HG03565 (cell line): ENCODE measurements at regions not wholly inside any gene's neighbourhood (a gene's known extent, or its start where the extent isn't known, plus 50 kb on each side); places are given as distances from the start of the nearest gene placed in this dataset.
A peak's percentile ranks its signal among the peaks of the same experiment; 100 is the strongest.

ENCODE experiments used
- ATAC-seq: cut with Tn5 transposase; IDR thresholded peaks from one replicate; pipeline ENCODE4 v1.9.1; 2021; ENCODE audit warnings: mild to moderate bottlenecking, moderate library complexity; ENCODE audit not compliant: unreplicated experiment

DNA sequence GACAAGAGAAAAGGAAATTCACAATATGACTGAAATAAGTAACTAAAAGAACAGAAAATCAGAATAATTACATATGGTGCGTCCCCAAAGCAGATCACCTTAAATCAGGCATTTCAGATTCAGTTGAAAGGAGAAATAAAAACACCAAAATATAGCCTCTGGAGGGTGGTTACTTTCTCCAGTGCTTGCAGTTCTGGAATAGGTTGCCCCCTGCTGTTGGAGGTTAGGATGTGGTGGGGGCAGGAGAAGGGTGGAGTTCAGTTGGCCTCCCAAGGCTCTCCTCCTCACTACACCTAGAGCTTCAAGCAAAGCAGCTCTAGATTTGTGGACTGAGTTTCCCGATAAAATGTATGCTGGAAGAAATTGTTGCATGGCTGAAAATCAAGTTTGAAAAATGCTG lies 338.2 kb upstream of the TLE4 start:
- ATAC-seq = peak; percentile 63

DNA sequence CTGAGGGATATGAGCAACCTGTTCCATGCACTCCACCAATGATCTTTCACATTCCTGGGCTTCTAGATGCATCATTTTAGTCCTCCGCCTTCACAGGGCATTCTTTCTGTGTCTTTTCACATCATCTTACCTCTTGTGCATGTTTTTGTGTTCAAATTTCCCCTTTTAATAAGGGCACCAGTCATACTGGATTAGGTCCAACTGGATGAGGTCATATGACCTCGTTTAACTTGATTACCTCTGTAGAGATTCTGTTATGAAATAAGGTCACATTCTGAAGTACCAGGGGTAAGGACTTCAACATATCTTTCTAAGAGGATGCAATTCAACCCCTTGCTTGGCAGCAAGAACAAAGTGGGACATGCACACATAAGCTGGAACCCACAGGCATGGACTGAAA lies 335.3 kb upstream of the TLE4 start:
- ATAC-seq = no peak

DNA sequence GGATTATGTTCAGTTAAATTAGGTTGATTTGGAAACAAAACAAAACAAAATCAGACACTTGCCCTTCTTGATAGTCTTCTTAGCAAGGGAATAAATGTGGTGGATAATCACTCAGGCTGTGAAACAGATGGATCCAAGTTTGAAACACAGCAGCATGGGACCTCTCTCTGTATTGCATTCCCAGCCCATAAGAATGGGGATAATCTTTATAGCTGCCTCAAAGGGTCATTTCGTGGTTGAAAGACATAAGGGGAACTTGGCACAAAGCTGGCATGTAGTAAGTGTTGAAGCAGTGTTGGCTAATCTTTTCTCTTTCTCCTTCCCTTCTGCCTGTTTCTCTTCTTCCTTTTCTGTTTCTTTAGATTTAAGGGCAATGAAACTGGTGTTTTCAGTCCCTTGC lies 333.9 kb upstream of the TLE4 start:
- ATAC-seq = no peak

DNA sequence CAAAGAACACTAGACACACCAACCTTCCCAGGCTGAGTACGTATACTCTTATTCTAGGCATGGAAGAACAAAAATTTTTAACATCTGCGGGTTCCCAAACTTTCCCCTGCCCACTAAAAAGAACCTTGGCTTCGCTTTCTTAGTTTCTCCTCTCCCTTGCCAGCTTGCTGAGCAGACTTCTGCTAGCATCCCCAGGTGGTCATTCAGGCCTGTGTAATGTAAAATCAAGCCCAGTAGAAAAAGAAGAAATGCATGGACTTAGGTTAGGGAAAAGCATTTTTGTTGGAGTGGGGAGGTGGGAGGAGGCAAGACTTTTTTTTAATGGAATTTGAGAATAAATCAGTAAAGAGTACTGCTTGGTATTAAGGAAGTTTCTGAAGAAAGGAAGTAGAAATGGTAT lies 331.0 kb upstream of the TLE4 start:
- no peak for ATAC-seq

DNA sequence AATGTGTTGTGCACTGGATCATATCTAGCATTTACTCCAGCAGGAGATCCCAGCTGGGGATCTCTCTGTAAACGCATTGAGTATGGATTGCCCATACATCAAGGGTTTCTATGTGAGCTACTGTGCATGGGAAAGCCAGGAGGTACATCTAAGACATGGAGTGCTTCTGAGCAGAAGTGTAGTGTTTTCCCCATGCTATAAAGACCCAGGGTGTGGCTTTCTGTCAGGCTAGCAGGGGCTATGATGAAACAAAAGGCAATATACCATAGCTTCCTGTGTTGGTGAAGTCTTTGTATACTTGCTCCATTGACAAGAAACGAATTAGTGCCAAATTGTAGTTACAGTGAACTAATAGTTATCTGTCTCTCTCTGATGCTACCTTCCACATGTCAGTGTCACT lies 329.3 kb upstream of the TLE4 start:
- ATAC-seq = no peak

DNA sequence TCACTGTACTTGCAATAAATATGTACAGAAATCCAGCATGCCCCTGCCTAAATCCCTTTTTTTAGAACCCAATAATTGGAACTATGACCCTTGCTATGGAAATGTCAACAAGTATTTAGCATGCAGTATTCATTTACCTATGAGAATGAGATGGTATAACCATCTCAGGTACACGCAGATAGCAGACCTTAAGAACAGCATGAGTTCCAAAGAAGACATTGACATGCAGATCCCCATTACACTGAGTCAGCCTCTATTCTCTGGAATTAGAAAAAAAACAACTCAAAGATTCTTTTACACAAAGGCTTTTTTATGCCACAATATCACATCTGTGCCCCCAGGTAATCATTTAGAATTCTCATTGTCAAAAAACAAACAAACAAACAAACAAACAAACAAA lies 325.6 kb upstream of the TLE4 start:
- no peak for ATAC-seq

DNA sequence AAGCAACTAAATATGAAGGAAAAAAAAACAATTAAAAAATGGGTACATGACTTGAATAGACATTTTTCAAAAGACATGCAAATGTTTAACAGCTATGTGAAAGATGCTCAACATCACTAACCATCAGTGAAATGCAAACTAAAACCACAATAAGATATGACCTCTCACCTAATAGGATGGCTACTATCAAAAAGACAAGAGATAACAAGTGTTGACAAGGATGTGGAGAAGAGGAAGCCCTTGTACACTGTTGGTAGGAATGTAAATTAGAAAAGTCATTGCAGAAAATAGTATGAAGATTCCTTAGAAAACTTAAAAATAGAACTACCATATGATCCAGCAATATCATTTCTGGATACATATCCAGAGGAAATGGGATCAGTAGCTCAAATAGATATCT lies 324.7 kb upstream of the TLE4 start:
- no peak for ATAC-seq

DNA sequence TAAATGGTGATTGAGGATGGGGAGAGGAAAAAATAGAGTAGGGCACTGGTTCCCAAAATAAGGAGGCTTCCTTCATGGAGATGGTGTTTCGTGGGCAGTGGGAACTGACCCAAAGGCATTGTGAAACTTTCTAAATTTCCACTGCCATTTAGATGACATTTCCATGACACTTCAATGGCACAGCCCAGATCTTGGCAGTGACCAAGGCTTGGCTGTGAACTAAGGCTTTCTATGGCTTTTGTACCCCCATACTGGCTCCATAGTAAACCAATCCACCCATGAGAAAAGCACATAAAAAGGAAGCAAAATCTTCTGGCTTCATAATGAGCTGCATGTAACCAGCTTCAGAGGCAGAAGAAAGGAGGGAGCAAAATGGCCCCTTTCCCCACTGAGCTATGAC lies 321.0 kb upstream of the TLE4 start:
- ATAC-seq = no peak

DNA sequence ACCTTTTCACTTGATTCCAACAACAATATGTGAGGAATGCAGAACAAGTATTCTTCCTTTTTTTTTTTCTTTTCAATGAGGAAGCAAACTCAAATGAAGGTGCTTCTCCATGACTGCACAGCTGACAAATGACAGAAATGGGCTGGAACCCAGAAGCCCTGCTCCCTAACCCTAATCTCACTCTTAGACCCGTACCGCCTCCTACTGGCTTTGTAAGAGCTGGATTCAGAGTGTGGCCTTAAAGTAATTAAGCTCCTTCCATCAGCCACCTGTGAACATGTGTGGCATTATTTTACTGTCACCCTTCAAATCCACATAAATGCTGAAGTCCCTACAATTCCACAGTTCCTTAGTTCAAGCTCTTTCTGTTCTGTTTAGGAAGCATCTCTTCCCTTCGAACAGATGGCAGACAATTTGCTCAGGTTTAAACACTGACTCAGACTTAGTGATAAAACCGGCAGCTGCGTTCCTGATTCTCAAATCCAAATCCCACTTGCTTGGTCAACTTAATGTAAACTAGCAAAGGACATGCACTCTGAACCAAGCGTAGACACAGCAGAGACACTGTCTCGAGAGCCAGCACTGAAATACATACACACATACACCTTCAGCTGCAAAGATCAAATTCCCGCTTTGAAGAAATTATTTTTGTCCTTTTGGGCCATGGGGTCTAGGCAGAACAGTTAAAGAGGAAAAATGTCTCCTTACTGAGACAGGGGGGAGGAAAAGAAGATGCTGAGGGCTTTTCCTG lies 316.7 kb upstream of the TLE4 start:
- ATAC-seq = no peak

DNA sequence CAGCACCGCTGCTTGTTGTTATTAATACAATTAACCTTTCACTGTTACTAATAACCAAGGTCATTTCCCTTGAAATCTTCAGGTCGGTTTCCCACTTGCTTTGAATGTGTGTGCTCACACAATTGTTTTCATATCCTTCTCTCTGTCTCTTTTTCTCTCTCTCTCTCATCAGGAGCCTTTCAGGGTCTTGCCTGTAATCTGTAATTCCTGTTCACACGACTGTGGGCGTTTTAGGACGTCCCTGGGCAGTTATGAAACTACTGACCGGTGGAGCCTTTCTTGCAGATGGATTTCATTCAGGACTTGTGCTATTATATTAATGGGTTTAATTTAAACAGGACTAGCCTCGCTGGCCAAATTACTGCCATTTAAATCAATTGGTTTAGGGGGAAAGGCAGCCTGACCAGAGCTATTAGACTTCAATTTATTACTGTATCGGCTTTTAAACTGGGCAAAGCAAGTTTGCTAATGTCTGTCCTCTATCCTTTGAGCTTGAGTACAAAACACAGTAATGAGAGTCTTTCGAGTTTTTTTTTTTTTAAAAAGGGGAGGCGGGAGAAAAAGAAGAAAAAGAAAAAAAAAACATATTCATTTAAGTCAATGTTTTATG lies 316.0 kb upstream of the TLE4 start:
- ATAC-seq = no peak

DNA sequence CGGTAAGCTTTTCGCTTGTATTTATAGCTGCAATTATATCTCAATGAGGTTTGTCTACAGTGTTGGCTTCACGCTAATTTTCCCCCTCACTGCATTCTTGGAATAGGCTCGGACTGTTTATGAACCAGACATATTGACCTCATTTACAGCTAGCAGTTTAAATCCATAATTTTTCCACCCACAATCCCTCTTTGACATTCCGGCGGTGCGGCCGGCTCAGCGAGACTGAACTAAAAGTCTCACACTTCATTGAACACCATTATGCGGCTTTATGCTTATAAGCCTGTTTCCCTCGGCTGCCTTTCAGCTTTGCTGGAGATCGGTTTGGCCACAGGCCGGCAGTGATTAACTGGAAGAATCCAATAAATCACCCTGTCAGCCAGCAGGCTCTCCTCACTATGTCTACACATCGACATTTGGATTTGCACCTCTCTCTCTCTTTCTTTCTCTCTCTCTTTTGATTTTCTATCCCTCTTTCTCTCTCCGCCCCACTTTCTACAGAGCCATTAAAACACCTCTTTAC lies 315.0 kb upstream of the TLE4 start:
- ATAC-seq = no peak

DNA sequence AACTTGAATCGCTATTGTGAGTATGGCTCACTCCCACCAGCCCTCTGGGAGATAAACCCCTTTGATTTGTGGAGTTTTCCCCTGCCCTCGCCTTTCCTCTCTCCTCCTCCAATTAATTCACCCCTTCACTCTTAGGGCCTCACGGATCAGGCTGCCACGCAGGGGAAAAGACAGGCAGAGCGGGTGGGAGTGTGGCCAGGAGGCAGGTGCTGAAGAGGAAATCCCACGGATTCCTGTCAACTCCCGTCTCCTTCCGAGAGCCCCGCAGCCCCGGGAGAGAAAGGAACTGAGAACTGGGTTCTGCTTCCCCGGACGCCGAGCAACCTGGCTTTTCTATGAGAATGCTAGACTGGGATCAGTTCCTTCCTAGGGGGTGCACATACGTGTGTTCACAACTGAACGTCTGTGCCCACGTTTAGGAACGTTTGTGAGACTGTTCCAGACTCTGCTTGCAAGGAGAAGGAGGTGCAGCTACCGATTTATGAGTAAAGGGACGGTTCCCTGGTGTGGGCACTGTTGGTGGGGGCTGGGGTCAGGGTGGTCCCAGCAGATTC lies 314.5 kb upstream of the TLE4 start:
- ATAC-seq = no peak

DNA sequence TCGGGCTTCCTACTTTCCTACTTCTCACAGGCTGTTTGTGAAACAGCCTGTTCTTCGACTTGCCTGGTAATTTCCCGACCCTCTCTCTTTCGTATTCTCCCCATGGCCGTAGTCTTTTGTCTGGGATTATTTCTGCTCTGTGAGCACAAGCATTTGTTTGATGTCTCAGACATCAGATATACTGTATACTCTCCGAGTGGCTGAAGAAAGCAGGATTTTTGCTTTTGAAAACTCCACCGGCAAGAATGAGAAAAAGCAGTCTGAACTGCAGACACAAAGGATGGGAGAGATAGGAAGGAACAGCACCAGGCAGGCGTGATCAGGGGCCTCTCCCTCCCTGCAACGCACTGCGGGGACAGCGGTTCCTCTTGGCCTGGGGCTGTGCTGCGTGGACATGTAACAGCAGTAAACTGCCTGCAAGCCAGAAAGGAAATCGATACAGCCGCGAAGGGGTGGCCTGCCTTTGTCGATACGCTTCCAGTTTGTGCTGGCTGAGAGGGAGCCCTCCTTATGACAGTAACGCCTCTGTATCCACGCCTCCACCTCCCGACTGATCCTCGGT lies 313.9 kb upstream of the TLE4 start:
- no peak for ATAC-seq

DNA sequence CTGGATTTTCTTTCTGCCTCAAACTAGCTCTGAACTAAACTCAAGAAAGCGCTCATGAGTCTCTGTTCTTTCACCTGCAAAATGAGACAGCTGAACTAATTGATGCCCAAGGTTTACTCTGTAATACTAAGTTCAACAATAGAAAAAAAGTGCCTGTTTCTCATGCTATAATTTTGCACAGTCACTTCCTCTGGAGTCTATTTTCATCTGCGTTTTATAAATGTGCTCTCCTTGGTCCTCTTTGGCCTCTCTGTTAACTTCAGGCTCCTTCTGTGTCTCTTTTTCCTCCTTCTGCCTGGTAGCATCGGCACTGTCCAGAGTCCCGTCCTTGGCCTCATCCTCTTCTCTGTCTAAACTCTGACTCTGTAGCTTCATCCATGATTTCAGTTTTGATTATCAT lies 311.9 kb upstream of the TLE4 start:
- ATAC-seq = no peak

DNA sequence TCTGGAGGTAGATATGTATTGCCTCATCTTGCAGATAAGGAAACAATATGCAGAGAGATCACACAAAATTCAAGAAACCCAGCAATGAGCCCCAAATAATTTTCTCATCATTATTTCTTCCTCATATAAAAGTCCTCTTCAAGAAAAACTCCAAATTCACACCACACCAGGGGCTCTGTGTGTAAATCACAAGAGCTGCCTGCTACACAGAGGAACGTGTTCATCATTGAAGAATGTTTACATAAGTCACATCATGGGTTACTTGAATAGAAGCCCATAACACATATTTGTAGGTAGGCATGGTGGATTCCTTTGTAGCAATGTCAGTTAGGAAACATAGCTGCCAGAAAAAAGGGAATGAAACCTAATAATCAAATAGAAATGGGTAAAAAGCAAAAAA lies 308.1 kb upstream of the TLE4 start:
- ATAC-seq = no peak

DNA sequence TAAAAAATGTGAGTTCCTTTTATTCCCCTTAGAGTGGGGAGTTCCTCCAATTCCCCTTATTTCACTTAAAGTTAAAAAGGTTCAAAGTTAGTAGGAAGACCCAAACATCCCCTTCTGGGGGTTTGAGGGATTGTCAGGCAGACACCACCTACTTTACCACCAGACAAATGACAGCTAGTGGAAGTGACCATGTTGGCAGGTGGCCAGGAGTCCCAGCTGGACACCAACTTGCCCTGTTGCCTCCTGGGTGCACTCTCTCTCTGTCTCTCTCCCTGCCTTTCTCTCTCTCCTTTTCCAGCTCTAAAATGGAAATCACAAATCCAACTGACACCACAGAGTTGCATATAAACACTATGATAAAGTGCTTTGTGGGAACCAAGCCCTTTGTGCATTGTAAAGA lies 307.7 kb upstream of the TLE4 start:
- ATAC-seq = no peak

DNA sequence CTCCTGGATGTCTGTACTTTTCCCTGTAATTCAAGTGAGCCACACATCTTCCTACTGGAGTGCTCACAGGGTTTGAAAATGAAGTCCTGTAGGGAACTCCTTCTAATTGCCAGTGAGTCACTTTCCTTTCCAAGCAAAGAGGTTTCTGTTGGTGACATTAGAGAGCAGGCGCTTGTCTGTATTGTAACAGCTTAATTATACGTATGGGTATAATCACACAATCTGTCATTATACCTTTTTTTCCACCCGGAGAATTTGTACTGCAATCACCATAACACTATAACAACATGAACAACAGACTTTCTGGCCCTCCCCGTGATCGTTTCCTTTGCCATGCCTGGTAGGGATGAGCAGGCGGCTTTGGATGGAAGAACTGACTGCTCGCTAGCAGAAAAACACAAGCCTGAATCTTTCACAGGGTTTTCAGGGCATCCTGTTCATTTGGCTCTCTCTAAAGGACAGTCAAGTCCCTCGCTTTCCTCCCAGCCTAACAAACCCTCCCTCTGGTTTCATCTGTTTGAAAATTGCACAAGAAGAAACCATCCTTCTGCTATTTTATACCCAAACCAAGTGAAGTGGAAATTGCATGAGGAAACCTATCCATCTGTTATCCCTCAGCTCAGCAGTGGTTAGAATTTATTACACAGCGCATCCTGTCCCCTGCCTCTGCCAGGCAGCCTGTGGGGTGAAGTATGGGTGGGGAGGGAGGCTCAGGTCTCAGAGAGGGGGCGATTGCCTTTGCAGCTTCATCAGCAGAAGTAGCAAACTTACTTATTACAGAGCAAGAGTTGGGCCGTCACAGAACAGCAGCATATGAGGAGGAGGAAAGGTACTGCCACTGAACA lies 307.0 kb upstream of the TLE4 start:
- ATAC-seq = no peak

DNA sequence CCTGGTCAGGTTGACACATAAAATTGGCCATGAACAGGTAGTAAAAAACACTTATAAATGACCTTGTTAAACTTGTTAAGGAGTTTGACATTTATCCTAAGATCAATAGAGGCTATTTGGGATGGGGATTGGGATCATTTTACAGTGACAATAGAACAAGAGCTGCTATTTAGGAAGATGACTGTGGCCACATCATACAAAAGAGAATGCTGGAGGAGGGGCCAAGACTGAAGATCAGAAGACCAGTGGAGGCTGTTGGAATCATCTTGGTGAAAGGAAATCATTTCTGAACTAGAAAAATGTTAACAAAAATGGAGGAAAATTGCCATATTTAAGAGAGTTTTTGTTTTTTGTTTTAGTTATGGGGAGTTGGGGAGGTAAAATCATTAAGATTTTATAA lies 304.8 kb upstream of the TLE4 start:
- ATAC-seq = no peak

DNA sequence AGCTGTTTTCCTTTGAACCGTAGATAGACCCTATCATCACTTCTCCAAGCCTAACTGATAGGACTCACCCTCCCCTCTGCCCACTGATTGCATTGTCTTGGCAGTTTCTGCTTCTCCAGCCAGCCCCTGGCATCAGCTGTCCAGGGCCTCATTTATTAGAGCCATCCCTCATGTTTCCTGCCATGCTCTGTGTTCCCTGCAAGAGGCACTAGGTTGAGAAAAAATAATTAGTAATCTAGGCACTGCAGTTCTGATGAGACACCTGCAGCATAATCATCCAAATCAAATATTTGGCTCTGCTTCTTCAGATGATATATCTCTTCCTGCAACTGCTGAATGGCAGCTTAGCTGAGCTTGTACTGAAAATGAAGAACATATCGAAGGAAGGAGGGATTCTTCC lies 303.0 kb upstream of the TLE4 start:
- ATAC-seq = no peak

DNA sequence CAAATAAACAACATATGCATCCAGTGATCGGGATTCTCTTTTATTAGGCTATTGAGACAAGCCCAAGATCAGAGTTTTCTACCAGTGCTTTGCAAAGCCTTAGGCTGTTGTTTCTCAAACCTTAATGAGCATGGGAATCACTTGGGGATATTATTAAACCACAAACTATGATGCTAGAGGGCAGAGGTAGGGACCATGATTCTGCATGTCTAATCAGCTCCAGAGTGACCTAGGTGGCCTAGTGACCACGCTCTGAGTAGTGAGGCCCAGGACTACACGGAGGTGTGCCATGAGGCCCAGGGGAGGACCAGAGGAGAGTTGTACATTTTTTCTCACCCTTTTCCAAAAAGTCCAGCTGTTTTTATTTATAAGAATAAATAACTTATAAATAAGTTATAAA lies 298.5 kb upstream of the TLE4 start:
- ATAC-seq = no peak

DNA sequence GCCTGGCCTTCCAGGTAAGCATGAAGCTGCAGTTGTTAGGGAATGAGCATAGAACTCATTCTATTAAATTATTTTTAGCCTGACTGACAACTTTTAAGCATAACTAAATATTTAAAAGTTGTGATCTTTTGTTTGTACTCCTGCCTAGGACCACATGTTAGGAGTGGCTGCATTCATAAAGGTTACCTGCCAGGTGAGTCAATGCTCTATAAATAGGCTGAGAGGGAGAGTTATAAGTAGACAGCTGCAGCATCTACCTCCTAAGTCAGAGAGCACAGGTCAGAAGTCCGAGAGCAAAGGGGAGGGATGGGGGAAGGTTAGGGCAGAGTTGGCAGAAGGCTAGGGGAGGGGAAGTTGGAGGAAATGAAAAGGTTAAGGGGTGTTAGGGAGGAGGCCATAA lies 292.4 kb upstream of the TLE4 start:
- no peak for ATAC-seq
